BJ (cell line): ENCODE measurements at regions not wholly inside any gene's neighbourhood (a gene's known extent, or its start where the extent isn't known, plus 50 kb on each side); places are given as distances from the start of the nearest gene placed in this dataset.

Source experiments
- CTCF ChIA-PET: fragments of 350-600 bp; formaldehyde crosslinking; extraction: SDS; loops from one replicate; lab custom pipeline; 2021; ENCODE audit warnings: antibody characterized with exemption, inconsistent platforms; lab: Yijun Ruan, JAX
- POLR2A ChIA-PET: fragments of 300-600 bp; sonication (Branson Sonifier 250); formaldehyde crosslinking; extraction: SDS; loops from one replicate; lab custom pipeline; 2021; ENCODE audit warnings: antibody characterized with exemption; lab: Charles Lee
- DNase-seq: peaks from one replicate; pipeline ENCODE4 v3.0.0-alpha.2; 2011; ENCODE audit warnings: low read depth
- H3K27me3 ChIP-seq: 2 replicates; pipeline ENCODE4 v1.6.0; 2011; ENCODE audit warnings: low read length; ENCODE audit not compliant: control insufficient read depth, insufficient read depth
- H3K36me3 ChIP-seq: 2 replicates; pipeline ENCODE4 v1.5.1; 2011; ENCODE audit warnings: low read length; ENCODE audit not compliant: control insufficient read depth, insufficient read depth
- H3K4me3 ChIP-seq: 2 replicates; pipeline ENCODE4 v1.5.1; 2011; ENCODE audit warnings: low read depth, mild to moderate bottlenecking, control low read depth, low read length
- TF ChIP-seq, protein P1 (sequence below): IDR thresholded peaks from 2 replicates; pipeline ENCODE4 v1.5.1; 2011; ENCODE audit warnings: low read depth, mild to moderate bottlenecking, control low read depth, inconsistent platforms, low read length, moderate library complexity; ENCODE audit not compliant: insufficient read depth

DNA sequence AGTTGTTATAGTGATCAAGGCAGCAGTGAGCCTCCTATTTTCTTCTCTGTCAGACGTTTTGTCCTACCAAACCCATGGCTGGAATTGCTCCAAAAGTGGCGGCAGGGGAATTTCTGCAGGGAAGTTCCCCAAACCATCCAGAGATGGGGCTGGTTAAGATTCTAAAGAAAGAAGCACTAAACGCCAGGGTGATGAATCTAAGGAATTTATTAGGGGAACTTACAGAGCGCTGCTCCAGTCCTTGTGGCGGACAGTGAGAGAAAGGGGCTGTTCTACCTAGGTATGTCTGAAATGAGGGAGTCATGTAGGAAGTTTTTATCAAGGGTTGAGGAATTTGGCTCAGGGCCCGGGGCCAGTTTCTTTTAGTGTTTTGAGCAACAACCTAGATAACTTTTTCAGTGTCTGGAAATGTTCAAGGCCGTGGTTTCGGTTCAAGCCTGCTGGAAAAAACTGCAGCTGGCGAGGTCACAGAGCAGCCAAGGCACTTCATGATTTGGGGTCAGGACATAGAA is 222.4 kb upstream of the B3GALT2 start:
- 0 out of 2 replicates have a peak overlapping the region, but pooled peaks have one; percentile 1 for H3K4me3 ChIP-seq
- DNase-seq = peak; percentile 76
- TF ChIP-seq, protein P1, sequence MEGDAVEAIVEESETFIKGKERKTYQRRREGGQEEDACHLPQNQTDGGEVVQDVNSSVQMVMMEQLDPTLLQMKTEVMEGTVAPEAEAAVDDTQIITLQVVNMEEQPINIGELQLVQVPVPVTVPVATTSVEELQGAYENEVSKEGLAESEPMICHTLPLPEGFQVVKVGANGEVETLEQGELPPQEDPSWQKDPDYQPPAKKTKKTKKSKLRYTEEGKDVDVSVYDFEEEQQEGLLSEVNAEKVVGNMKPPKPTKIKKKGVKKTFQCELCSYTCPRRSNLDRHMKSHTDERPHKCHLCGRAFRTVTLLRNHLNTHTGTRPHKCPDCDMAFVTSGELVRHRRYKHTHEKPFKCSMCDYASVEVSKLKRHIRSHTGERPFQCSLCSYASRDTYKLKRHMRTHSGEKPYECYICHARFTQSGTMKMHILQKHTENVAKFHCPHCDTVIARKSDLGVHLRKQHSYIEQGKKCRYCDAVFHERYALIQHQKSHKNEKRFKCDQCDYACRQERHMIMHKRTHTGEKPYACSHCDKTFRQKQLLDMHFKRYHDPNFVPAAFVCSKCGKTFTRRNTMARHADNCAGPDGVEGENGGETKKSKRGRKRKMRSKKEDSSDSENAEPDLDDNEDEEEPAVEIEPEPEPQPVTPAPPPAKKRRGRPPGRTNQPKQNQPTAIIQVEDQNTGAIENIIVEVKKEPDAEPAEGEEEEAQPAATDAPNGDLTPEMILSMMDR = peak; percentile 38
- H3K27me3 ChIP-seq = no peaks in the 10 kb centered on the region
- CTCF ChIA-PET = no interaction called here
- POLR2A ChIA-PET = no interaction called here
- no peaks in the 10 kb centered on the region for H3K36me3 ChIP-seq

DNA sequence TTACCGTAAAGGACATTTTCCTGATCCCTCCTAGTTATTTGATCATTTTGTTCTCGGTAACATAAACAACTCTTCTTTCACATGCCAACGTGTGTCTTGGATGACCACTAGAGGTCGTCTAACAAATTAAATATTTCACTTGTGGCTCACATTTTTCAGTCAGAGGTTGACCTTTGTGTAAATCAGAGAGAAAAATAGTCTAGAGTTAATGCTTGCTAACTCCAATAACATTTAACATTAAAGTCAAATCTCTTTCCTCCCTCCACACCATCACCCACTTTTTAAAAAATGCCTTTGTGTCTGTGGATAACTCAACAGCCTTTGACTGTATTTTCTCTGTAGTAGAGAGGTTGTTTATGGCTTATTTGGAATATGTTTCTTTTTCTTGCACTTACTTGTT is 220.5 kb upstream of the B3GALT2 start:
- peak; percentile 26 for DNase-seq
- TF ChIP-seq, protein P1 = peak; percentile 62
- no peaks in the 10 kb centered on the region for H3K36me3 ChIP-seq
- no peak overlapping the region for H3K4me3 ChIP-seq
- POLR2A ChIA-PET = no interaction called here
- CTCF ChIA-PET = no interaction called here
- no peaks in the 10 kb centered on the region for H3K27me3 ChIP-seq

DNA sequence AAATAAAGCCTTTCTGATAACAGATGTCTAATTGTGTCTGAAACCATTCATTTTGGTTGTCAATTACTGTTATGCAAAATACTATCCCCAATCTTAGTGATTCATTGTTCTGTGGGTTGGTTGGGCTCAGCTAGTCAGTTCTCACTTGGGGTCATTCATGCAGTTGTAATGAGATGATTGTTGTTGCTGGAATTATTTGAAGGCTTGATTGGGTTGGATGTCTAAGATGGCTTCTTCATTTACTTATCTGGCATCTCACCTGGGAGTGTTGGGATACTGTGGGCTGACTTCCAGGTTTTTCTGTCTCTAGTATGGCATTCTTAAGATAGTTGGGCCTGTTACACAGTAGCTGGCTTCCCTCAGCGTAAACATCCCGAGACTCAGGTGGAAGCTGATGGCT is 217.8 kb upstream of the B3GALT2 start:
- CTCF ChIA-PET = interaction anchor here (0.6 to 1.5 kb wide), 2 partner anchors 22 to 65 kb away, joined by 4 to 6 read pairs; no protein-coding TSS in a partner anchor
- DNase-seq = no peak

DNA sequence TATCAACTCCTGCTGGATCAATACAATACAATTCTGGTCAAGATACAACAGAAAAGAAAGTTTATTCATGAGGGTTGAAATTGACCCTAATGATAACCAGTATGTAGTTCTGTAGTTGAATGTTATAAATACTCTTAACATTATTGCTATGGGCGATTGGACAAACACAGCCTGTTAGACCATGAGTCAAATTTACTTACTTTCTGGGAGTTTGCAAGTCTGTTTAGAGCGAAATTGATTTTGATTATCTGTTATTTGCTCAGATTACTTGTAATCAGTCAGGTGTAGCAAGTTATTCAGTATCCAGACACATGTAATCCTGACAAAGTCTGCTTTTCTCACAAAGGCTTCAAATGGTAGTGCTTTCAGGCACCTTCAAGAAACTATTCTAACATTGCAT is 216.6 kb upstream of the B3GALT2 start:
- Histone ChIP-seq H3K4me3 (no peak overlapping the region), H3K27me3 (no peaks in the 10 kb centered on the region), H3K36me3 (no peaks in the 10 kb centered on the region)
- POLR2A ChIA-PET = no interaction called here
- TF ChIP-seq, protein P1 = no peak
- CTCF ChIA-PET = no interaction called here
- no peak for DNase-seq

More for the DNA sequence above, 217.8 kb upstream of the B3GALT2 start:
- Histone ChIP-seq H3K4me3 (no peak overlapping the region), H3K27me3 (no peaks in the 10 kb centered on the region), H3K36me3 (no peaks in the 10 kb centered on the region)
- POLR2A ChIA-PET = no interaction called here
- TF ChIP-seq, protein P1 = no peak

DNA sequence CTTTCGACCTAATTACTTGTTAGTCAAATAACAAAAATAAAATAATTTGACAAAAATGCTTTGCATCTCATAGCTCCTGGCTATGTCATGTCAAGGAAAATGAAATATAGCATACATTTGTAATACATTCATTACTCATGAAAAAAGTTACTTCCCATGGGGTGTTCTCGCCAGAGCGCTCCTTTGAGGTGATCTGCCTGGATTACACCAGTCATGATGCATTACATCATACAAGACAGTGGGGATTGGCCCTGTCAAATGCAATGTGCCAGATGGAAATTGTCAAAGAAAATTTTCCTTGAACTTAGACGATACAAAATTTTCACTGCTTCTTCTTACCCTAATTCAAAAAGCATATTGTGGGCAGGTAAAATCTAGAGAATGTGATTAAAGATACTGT is 215.6 kb upstream of the B3GALT2 start:
- Histone ChIP-seq H3K27me3 (no peaks in the 10 kb centered on the region), H3K36me3 (no peaks in the 10 kb centered on the region), H3K4me3 (no peak overlapping the region)
- CTCF ChIA-PET = interaction anchor here (2.1 kb wide), 1 partner anchor 15 kb away, joined by 7 read pairs; no protein-coding TSS in a partner anchor
- TF ChIP-seq, protein P1 = no peak
- DNase-seq = no peak
- POLR2A ChIA-PET = no interaction called here
